OCI-LY3 (cell line): ENCODE measurements at regions not wholly inside any gene's neighbourhood (a gene's known extent, or its start where the extent isn't known, plus 50 kb on each side); places are given as distances from the start of the nearest gene placed in this dataset.

Source experiments
- EZH2phosphoT487 ChIP-seq: fragments of 200-600 bp; shearing (Covaris generic); IDR thresholded peaks from 2 replicates; pipeline ENCODE4 v1.6.1; 2018; ENCODE audit warnings: antibody characterized with exemption, mixed run types, low read depth
- TF ChIP-seq, protein P1 (sequence below): fragments of 200-600, 300-600 bp; sonication (generic); IDR thresholded peaks from 2 replicates; pipeline ENCODE4 v1.5.1; 2014; ENCODE audit warnings: antibody characterized with exemption, low read length, low read depth

DNA sequence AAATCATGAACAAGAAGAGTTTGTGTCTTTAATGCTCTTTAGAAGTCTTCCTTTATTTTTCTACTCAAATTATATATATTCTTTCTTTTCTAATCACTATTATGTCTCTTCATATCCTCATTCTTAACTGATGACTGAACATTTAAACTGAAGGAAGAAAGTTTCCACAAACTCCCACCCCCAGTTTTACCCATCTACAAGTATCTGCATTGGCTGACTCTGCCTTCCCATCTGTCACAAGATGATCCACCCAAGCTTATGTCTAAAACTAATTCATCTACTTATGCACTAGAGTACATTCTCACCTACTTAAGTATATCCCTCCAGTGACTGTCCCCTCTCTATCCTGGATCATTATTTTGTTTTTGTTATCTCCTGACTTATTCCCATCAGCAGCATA lies 344.5 kb downstream of the PRR16 start:
- TF ChIP-seq, protein P1, sequence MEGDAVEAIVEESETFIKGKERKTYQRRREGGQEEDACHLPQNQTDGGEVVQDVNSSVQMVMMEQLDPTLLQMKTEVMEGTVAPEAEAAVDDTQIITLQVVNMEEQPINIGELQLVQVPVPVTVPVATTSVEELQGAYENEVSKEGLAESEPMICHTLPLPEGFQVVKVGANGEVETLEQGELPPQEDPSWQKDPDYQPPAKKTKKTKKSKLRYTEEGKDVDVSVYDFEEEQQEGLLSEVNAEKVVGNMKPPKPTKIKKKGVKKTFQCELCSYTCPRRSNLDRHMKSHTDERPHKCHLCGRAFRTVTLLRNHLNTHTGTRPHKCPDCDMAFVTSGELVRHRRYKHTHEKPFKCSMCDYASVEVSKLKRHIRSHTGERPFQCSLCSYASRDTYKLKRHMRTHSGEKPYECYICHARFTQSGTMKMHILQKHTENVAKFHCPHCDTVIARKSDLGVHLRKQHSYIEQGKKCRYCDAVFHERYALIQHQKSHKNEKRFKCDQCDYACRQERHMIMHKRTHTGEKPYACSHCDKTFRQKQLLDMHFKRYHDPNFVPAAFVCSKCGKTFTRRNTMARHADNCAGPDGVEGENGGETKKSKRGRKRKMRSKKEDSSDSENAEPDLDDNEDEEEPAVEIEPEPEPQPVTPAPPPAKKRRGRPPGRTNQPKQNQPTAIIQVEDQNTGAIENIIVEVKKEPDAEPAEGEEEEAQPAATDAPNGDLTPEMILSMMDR = no peak
- TF ChIP-seq EZH2phosphoT487 = no peak
